ENCODE measurements at regions not wholly inside any gene's neighbourhood (a gene's known extent, or its start where the extent isn't known, plus 50 kb on each side); places are given as distances from the start of the nearest gene placed in this dataset.

- TF ChIP-seq CTCF (conservative IDR thresholded peaks at IDR 0.05 in 1 of 2, IDR thresholded peaks at IDR 0.05 in 1 of 2; ENCODE audit: low read depth in 1 of 2, low read length in 2 of 2) (no peak), EZH2 (IDR thresholded peaks at IDR 0.05; ENCODE audit: low read length, missing control alignments) (no peak)
Observed at GRCh38 chr18:60277855-60278480, 94.6 kb downstream of the MC4R start.
